Neural progenitor cell (in vitro differentiated cells): ENCODE measurements at regions not wholly inside any gene's neighbourhood (a gene's known extent, or its start where the extent isn't known, plus 50 kb on each side); places are given as distances from the start of the nearest gene placed in this dataset.

Source experiments
- DNase-seq: peaks from one replicate; pipeline ENCODE4 v3.0.0-alpha.2; 2016; ENCODE audit warnings: low spot score
- H2AFZ ChIP-seq: fragments of 200-600 bp; sonication (generic); replicated peaks from 2 replicates; pipeline ENCODE4 v1.6.1; 2016; ENCODE audit warnings: antibody characterized with exemption
- H3F3A ChIP-seq: fragments of 200-600 bp; sonication (generic); 2 replicates; pipeline ENCODE4 v1.6.1; 2016; ENCODE audit warnings: antibody characterized with exemption, low read depth
- H3K27ac ChIP-seq: fragments of 200-600 bp; sonication (generic); 2 replicates; pipeline ENCODE4 v1.5.1; 2016; ENCODE audit warnings: mild to moderate bottlenecking
- H3K27me3 ChIP-seq: fragments of 200-600 bp; sonication (generic); 2 replicates; pipeline ENCODE4 v1.6.1; 2016; ENCODE audit warnings: mild to moderate bottlenecking, moderate library complexity
- H3K36me3 ChIP-seq: fragments of 200-600 bp; sonication (generic); 2 replicates; pipeline ENCODE4 v1.5.1; 2016
- H3K4me1 ChIP-seq: fragments of 200-600 bp; sonication (generic); 2 replicates; pipeline ENCODE4 v1.6.1; 2016; ENCODE audit warnings: mixed run types
- H3K4me2 ChIP-seq: fragments of 200-600 bp; sonication (generic); 2 replicates; pipeline ENCODE4 v1.6.1; 2016
- H3K4me3 ChIP-seq: fragments of 200-600 bp; sonication (generic); 2 replicates; pipeline ENCODE4 v1.5.1; 2016
- H3K79me2 ChIP-seq: fragments of 200-600 bp; sonication (generic); 2 replicates; pipeline ENCODE4 v1.6.1; 2016; ENCODE audit warnings: low read depth
- H3K9ac ChIP-seq: fragments of 200-600 bp; sonication (generic); 2 replicates; pipeline ENCODE4 v1.6.1; 2016
- H3K9me3 ChIP-seq: fragments of 200-600 bp; sonication (generic); 2 replicates; pipeline ENCODE4 v1.5.1; 2016; ENCODE audit warnings: low read depth
- H4K20me1 ChIP-seq: fragments of 200-600 bp; sonication (generic); 2 replicates; pipeline ENCODE4 v1.6.1; 2016; ENCODE audit warnings: low read depth
- H3K27ac Mint-ChIP-seq: 3 replicates; pipeline ENCODE4 v1.8.0; 2021; ENCODE audit warnings: mixed read lengths
- H3K27me3 Mint-ChIP-seq: 2 replicates; pipeline ENCODE4 v1.8.0; 2022; ENCODE audit warnings: low read depth, mild to moderate bottlenecking, inconsistent platforms, moderate library complexity, mixed read lengths; ENCODE audit not compliant: insufficient read depth
- H3K36me3 Mint-ChIP-seq: 3 replicates; pipeline ENCODE4 v1.8.0; 2021; ENCODE audit warnings: mixed read lengths
- H3K4me1 Mint-ChIP-seq: 3 replicates; pipeline ENCODE4 v1.8.0; 2021; ENCODE audit warnings: mixed read lengths
- H3K4me3 Mint-ChIP-seq: 3 replicates; pipeline ENCODE4 v1.8.0; 2021; ENCODE audit warnings: mild to moderate bottlenecking, moderate library complexity, mixed read lengths
- H3K9me3 Mint-ChIP-seq: 3 replicates; pipeline ENCODE4 v1.8.0; 2020; ENCODE audit warnings: mixed read lengths
- EZH2 ChIP-seq: fragments of 200-600 bp; sonication (generic); IDR thresholded peaks from 2 replicates; pipeline ENCODE4 v1.6.1; 2017; ENCODE audit warnings: antibody characterized with exemption, mild to moderate bottlenecking, moderate library complexity
- EZH2phosphoT487 ChIP-seq: fragments of 200-600 bp; sonication (generic); IDR thresholded peaks from 2 replicates; pipeline ENCODE4 v1.6.1; 2017; ENCODE audit warnings: antibody characterized with exemption
- TF ChIP-seq, protein P1 (sequence below): fragments of 200-600 bp; sonication (generic); IDR thresholded peaks from 2 replicates; pipeline ENCODE4 v1.5.1; 2017; ENCODE audit warnings: antibody characterized with exemption, mild to moderate bottlenecking

DNA sequence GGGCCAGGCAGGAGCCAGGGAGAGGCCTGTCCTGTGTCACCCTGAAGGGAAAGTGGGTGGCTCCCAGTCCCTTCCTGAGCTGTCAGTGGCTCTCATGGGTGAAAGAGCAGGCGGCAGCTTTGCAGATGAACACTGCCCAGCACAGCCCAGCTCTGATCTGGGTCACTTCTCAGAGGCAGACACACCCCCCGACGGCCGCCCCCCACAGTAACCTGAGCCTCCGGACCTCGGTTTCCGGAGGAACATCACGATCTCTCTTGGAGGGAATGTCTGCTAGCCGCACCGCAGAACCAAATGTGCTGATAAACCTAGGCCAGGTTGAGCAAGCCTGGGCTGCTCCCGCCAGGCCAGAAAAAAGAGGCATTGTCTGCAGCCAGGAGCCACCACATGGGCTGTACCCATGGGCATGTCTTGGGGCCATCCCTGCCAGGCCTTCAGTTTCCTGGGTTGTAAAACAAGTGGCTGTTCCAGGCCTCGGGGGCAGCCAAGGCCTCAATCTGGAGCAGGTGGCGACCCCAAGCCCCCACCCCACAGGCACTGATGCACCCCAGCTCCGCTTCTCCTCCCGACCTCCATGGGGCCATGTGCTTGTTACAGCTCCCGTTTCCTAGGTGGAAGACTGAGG, 57.6 kb downstream of the NCOR2 start:
- Histone ChIP-seq H3F3A (peaks cover 51% of the 10 kb centered on the region), H3K27ac (peak overlapping the region; percentile 82), H3K4me3 (no peak overlapping the region), H3K4me2 (peak overlapping the region; percentile 35), H3K9ac (no peak overlapping the region), H3K4me1 (peaks cover 66% of the 10 kb centered on the region), H2AFZ (no peak overlapping the region), H3K79me2 (peaks cover 96% of the 10 kb centered on the region), H3K9me3 (no peaks in the 10 kb centered on the region), H3K36me3 (no peaks in the 10 kb centered on the region), H3K27me3 (no peaks in the 10 kb centered on the region), H4K20me1 (peaks cover 85% of the 10 kb centered on the region)
- Mint-ChIP-seq H3K9me3 (no peaks in the 10 kb centered on the region), H3K27ac (peak overlapping the region; percentile 62), H3K27me3 (peaks cover 13% of the 10 kb centered on the region), H3K4me1 (peaks cover 80% of the 10 kb centered on the region), H3K36me3 (peaks cover 4% of the 10 kb centered on the region), H3K4me3 (no peak overlapping the region)
- TF ChIP-seq EZH2phosphoT487 (no peak), EZH2 (no peak)
- TF ChIP-seq, protein P1, sequence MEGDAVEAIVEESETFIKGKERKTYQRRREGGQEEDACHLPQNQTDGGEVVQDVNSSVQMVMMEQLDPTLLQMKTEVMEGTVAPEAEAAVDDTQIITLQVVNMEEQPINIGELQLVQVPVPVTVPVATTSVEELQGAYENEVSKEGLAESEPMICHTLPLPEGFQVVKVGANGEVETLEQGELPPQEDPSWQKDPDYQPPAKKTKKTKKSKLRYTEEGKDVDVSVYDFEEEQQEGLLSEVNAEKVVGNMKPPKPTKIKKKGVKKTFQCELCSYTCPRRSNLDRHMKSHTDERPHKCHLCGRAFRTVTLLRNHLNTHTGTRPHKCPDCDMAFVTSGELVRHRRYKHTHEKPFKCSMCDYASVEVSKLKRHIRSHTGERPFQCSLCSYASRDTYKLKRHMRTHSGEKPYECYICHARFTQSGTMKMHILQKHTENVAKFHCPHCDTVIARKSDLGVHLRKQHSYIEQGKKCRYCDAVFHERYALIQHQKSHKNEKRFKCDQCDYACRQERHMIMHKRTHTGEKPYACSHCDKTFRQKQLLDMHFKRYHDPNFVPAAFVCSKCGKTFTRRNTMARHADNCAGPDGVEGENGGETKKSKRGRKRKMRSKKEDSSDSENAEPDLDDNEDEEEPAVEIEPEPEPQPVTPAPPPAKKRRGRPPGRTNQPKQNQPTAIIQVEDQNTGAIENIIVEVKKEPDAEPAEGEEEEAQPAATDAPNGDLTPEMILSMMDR, result no peak
- DNase-seq, result peak; percentile 58

DNA sequence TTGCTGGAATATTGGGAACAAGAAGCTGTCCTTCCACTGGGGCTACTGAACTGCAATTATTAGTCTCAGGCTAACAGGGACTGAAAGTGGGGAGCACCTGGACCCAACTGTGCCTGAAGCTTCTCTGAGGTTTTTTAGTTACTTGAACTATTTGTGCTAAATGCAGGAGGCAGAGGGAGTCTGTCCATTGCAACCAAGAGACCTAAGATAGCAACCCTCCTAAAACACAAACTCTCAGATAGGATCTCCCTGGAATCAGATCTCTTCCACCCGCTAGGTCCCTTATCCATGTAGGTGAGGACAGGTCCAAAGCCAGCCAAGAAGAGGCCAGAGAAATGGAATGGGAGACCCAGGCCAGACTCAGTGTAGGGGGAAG, 58.1 kb downstream of the NCOR2 start:
- peaks cover 87% of the 10 kb centered on the region for H4K20me1 ChIP-seq
- no peaks in the 10 kb centered on the region for H3K36me3 ChIP-seq
- DNase-seq, result no peak
- H3K9me3 Mint-ChIP-seq, result no peaks in the 10 kb centered on the region
- H3K9me3 ChIP-seq, result no peaks in the 10 kb centered on the region
- H3K27ac Mint-ChIP-seq, result peak overlapping the region; percentile 82
- TF ChIP-seq EZH2phosphoT487 (no peak), EZH2 (no peak)
- TF ChIP-seq, protein P1, result no peak
- H3K36me3 Mint-ChIP-seq, result peaks cover 4% of the 10 kb centered on the region
- peak overlapping the region; percentile 82 for H3K27ac ChIP-seq
- peaks cover 85% of the 10 kb centered on the region for H3K4me1 Mint-ChIP-seq
- H3K4me3 ChIP-seq, result no peak overlapping the region
- peak overlapping the region; percentile 14 for H3K4me3 Mint-ChIP-seq
- H3K27me3 Mint-ChIP-seq, result peaks cover 13% of the 10 kb centered on the region
- H3K4me1 ChIP-seq, result peaks cover 71% of the 10 kb centered on the region
- H3K4me2 ChIP-seq, result peak overlapping the region; percentile 35
- no peaks in the 10 kb centered on the region for H3K27me3 ChIP-seq
- H3K79me2 ChIP-seq, result peaks cover 92% of the 10 kb centered on the region
- H3K9ac ChIP-seq, result no peak overlapping the region
- no peak overlapping the region for H2AFZ ChIP-seq
- peaks cover 55% of the 10 kb centered on the region for H3F3A ChIP-seq

DNA sequence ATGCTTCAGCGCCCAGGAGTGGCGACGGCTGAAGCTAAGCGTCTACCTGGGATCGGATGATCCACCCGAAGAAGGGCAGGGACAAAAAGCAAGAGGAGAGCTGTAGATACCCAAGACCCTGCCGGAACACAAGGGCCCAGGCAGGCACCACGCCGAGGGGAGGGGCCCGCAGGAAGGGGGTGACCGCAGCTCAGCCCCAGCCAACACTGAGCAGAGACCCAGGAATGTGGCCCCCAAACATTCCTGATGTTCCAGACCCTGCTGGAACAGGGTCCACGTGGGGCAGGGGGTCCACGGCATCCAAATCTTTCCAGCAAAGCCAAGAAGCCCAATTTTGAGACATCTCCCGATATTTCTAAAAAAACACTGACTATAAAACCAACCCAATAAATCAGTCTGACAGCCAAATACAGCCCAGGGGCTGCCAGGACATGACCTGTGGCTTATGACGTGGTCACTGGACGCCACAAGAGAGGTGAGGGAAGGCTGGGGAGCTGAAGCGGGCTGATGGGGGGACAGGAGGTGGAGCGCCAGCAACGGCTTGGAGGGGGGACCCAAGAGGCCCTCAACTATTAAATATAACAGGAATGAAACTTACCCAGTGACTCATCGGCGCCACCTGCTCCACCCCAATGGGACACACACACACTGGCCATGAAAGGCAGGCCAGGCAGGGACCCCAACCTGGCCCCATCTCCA, 58.9 kb downstream of the NCOR2 start:
- no peak for DNase-seq
- H3K79me2 ChIP-seq, result peaks cover 93% of the 10 kb centered on the region
- no peak overlapping the region for H2AFZ ChIP-seq
- peak overlapping the region; percentile 57 for H3K27ac ChIP-seq
- H3K9ac ChIP-seq, result no peak overlapping the region
- no peaks in the 10 kb centered on the region for H3K36me3 ChIP-seq
- peaks cover 85% of the 10 kb centered on the region for H3K4me1 Mint-ChIP-seq
- H3K27ac Mint-ChIP-seq, result peak overlapping the region; percentile 86
- peaks cover 50% of the 10 kb centered on the region for H3F3A ChIP-seq
- H3K27me3 ChIP-seq, result no peaks in the 10 kb centered on the region
- H3K9me3 ChIP-seq, result no peaks in the 10 kb centered on the region
- H3K27me3 Mint-ChIP-seq, result peaks cover 12% of the 10 kb centered on the region
- peaks cover 74% of the 10 kb centered on the region for H3K4me1 ChIP-seq
- no peak overlapping the region for H3K4me3 ChIP-seq
- TF ChIP-seq EZH2, result no peak
- TF ChIP-seq, protein P1, result peak; percentile 23
- no peak for TF ChIP-seq EZH2phosphoT487
- H3K9me3 Mint-ChIP-seq, result no peaks in the 10 kb centered on the region
- no peak overlapping the region for H3K4me3 Mint-ChIP-seq
- peaks cover 4% of the 10 kb centered on the region for H3K36me3 Mint-ChIP-seq
- peak overlapping the region; percentile 20 for H3K4me2 ChIP-seq
- peaks cover 87% of the 10 kb centered on the region for H4K20me1 ChIP-seq
